Coronary artery (tissue), 2 donors: ENCODE measurements at regions not wholly inside any gene's neighbourhood (a gene's known extent, or its start where the extent isn't known, plus 50 kb on each side); places are given as distances from the start of the nearest gene placed in this dataset.

Source experiments
- DNase-seq: peaks from one replicate; pipeline ENCODE4 v3.0.0-alpha.2; 2017; ENCODE audit warnings: low spot score
- H3K27ac ChIP-seq, 2 donors: fragments of 200-600 bp; sonication (generic); one replicate each; pipeline ENCODE4 v1.5.1; 2016 to 2019
- H3K4me3 ChIP-seq: fragments of 200-600 bp; sonication (generic); 2 replicates; pipeline ENCODE4 v1.5.1; 2016; ENCODE audit warnings: mild to moderate bottlenecking, moderate library complexity
- CTCF ChIP-seq: fragments of 200-600 bp; sonication (generic); IDR thresholded peaks from one replicate; pipeline ENCODE4 v1.5.1; 2019; ENCODE audit warnings: antibody characterized with exemption

DNA sequence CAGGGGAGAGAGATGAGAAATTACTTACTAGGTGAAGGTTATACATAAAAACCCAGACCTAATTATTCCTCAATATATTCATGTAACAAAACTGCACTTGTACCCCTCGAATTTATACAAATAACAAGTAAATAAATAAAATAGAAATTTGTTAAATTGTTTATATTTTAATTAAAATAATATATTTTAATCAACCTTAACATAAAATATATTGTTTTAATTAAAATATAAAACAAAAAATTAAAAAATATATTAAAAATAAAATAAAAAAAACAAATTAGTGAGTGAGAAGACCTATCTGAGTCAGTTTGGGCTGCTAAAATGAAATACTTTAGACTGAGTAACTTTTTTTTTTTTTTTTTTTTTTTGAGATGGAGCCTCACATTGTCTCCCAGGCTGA is 87.4 kb upstream of the PCDH7 start:
- TF ChIP-seq CTCF, result no peak
- Histone ChIP-seq H3K4me3 (no peak overlapping the region), H3K27ac (no peak overlapping the region)
- no peak for DNase-seq

DNA sequence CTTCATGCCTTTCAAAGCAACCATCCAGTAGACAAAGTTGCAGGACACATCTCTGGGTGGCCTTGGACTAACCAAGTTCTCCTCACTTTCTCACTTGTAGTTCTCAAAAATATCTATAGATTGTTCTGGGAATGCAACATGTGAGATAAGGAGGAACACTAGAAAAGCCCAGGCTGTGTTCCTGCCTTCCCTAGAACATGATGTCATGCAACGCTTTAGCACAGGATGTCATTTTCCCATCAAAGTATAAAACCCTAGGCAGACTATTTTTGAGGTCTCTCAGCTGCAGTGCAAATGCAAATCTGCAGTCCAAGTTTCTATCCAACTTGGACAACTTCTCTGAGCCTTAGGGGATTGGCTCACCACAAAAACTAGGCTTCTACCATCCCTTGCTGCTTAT is 78.8 kb upstream of the PCDH7 start:
- no peak for DNase-seq
- no peak for TF ChIP-seq CTCF
- no peak overlapping the region for H3K27ac ChIP-seq
- no peak overlapping the region for H3K4me3 ChIP-seq

GRCh38 chr4:30642567-30642966 is 77.6 kb upstream of the PCDH7 start:
- TF ChIP-seq CTCF, result no peak
- Histone ChIP-seq H3K27ac (no peak overlapping the region), H3K4me3 (no peak overlapping the region)
- no peak for DNase-seq

GRCh38 chr4:30653291-30653690 is 66.9 kb upstream of the PCDH7 start:
- no peak overlapping the region for H3K27ac ChIP-seq
- DNase-seq, result no peak
- no peak for TF ChIP-seq CTCF
- H3K4me3 ChIP-seq, result no peak overlapping the region

- no peak for TF ChIP-seq CTCF
- no peak for DNase-seq
- Histone ChIP-seq H3K27ac (no peak overlapping the region), H3K4me3 (no peak overlapping the region)
These were observed 63.3 kb upstream of the PCDH7 start for GRCh38 chr4:30656828-30657227.

- no peak for DNase-seq
- TF ChIP-seq CTCF, result no peak
- no peak overlapping the region for H3K4me3 ChIP-seq
- no peak overlapping the region for H3K27ac ChIP-seq
These were observed 52.2 kb upstream of the PCDH7 start for GRCh38 chr4:30667919-30668318.

DNA sequence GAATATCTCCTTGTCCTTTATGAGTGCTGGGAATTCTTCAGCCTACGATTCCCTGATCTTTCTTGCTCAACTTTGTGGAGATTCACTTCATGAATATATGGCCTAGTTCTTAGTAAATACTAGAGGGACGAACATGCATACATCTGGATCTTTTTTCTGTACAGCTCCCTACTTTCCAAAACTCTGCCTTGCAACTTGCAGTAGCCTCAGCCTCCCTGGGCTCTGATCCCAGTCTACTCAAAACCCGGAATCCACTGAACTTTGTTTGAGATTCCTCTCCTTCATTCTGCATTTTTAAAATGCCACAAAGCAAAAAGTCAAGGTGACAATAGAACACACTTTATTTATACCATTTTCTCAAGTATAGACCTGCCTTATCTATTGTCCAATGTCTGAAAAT is 50.0 kb upstream of the PCDH7 start:
- TF ChIP-seq CTCF, result no peak
- DNase-seq, result no peak
- no peak overlapping the region for H3K4me3 ChIP-seq
- no peak overlapping the region for H3K27ac ChIP-seq
